DOHH2 (cell line): ENCODE measurements at regions not wholly inside any gene's neighbourhood (a gene's known extent, or its start where the extent isn't known, plus 50 kb on each side); places are given as distances from the start of the nearest gene placed in this dataset.

ENCODE experiments used
- H3F3A ChIP-seq: fragments of 200-600 bp; sonication (generic), shearing (Covaris generic); 2 replicates; pipeline ENCODE4 v1.6.0; 2016; ENCODE audit warnings: antibody characterized with exemption, mild to moderate bottlenecking; ENCODE audit not compliant: control insufficient read depth, insufficient read depth
- H3K27ac ChIP-seq: fragments of 200-600 bp; sonication (generic); 2 replicates; pipeline ENCODE4 v1.5.1; 2014; ENCODE audit warnings: low read depth, mild to moderate bottlenecking, low read length, moderate library complexity
- H3K27me3 ChIP-seq: fragments of 200-600 bp; sonication (generic); 2 replicates; pipeline ENCODE4 v1.6.1; 2014; ENCODE audit warnings: mild to moderate bottlenecking, low read length, mixed read lengths; ENCODE audit not compliant: control insufficient read depth
- H3K36me3 ChIP-seq: fragments of 200-600 bp; sonication (generic); 2 replicates; pipeline ENCODE4 v1.6.1; 2014; ENCODE audit warnings: mild to moderate bottlenecking, low read length, moderate library complexity, mixed read lengths; ENCODE audit not compliant: control insufficient read depth
- H3K4me1 ChIP-seq: fragments of 200-600 bp; sonication (generic); 2 replicates; pipeline ENCODE4 v1.6.1; 2014; ENCODE audit warnings: mild to moderate bottlenecking, low read length, mixed read lengths; ENCODE audit not compliant: control insufficient read depth
- H3K4me2 ChIP-seq: fragments of 200-600 bp; sonication (generic); 2 replicates; pipeline ENCODE4 v1.6.0; 2014; ENCODE audit warnings: mild to moderate bottlenecking, low read length, moderate library complexity
- H3K4me3 ChIP-seq: fragments of 200-600 bp; sonication (generic); 2 replicates; pipeline ENCODE4 v1.5.1; 2014; ENCODE audit warnings: mild to moderate bottlenecking, low read length, mixed read lengths
- H3K79me2 ChIP-seq: fragments of 200-600 bp; sonication (generic); 2 replicates; pipeline ENCODE4 v1.6.1; 2014; ENCODE audit warnings: mild to moderate bottlenecking, low read length, mixed read lengths; ENCODE audit not compliant: control insufficient read depth
- H3K9me2 ChIP-seq: fragments of 200-600 bp; sonication (generic); replicated peaks from 2 replicates; pipeline ENCODE4 v1.6.1; 2014; ENCODE audit warnings: mild to moderate bottlenecking, low read length, mixed read lengths; ENCODE audit not compliant: control insufficient read depth
- H3K9me3 ChIP-seq: fragments of 200-600 bp; sonication (generic); 2 replicates; pipeline ENCODE4 v1.6.1; 2014; ENCODE audit warnings: antibody characterized with exemption, low read length, mixed read lengths; ENCODE audit not compliant: control insufficient read depth, insufficient read depth
- H4K20me1 ChIP-seq: fragments of 200-600 bp; sonication (generic); 2 replicates; pipeline ENCODE4 v1.6.0; 2014; ENCODE audit warnings: low read depth, mild to moderate bottlenecking, antibody characterized with exemption, low read length, moderate library complexity; ENCODE audit not compliant: control insufficient read depth, insufficient read depth
- EZH2phosphoT487 ChIP-seq: fragments of 200-600 bp; sonication (generic); IDR thresholded peaks from 2 replicates; pipeline ENCODE4 v1.6.1; 2017; ENCODE audit warnings: borderline replicate concordance, mild to moderate bottlenecking, antibody characterized with exemption, low read length, moderate library complexity, mixed read lengths
- TF ChIP-seq, protein P1 (sequence below): fragments of 200-600 bp; sonication (generic); IDR thresholded peaks from one replicate; pipeline ENCODE4 v1.5.1; 2014; ENCODE audit warnings: antibody characterized with exemption, mild to moderate bottlenecking, low read depth, low read length; ENCODE audit not compliant: poor library complexity, severe bottlenecking

DNA sequence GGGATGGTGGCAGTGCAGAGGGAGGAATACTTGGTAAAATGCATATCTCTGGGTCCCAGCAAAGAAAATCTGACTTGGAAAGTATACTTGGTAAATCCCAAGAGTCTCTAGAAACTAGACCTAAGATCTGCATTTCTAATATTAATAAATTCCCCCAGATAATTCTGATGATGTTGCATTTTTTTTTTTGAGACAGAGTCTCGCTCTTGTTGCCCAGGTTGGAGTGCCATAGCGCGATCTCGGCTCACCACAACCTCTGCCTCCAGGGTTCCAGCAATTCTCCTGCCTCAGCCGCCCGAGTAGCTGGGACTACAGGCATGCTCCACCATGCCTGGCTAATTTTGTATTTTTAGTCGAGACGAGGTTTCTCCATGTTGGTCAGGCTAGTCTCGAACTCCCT is 97.9 kb upstream of the ANK3 start:
- H3K4me3 ChIP-seq, result no peak overlapping the region
- H3K36me3 ChIP-seq, result no peaks in the 10 kb centered on the region
- no peaks in the 10 kb centered on the region for H3K9me3 ChIP-seq
- no peaks in the 10 kb centered on the region for H4K20me1 ChIP-seq
- no peaks in the 10 kb centered on the region for H3K4me1 ChIP-seq
- H3K9me2 ChIP-seq, result no peaks in the 10 kb centered on the region
- peaks cover 6% of the 10 kb centered on the region; the same call in 1 of the 2 replicates for H3K27me3 ChIP-seq
- TF ChIP-seq, protein P1, sequence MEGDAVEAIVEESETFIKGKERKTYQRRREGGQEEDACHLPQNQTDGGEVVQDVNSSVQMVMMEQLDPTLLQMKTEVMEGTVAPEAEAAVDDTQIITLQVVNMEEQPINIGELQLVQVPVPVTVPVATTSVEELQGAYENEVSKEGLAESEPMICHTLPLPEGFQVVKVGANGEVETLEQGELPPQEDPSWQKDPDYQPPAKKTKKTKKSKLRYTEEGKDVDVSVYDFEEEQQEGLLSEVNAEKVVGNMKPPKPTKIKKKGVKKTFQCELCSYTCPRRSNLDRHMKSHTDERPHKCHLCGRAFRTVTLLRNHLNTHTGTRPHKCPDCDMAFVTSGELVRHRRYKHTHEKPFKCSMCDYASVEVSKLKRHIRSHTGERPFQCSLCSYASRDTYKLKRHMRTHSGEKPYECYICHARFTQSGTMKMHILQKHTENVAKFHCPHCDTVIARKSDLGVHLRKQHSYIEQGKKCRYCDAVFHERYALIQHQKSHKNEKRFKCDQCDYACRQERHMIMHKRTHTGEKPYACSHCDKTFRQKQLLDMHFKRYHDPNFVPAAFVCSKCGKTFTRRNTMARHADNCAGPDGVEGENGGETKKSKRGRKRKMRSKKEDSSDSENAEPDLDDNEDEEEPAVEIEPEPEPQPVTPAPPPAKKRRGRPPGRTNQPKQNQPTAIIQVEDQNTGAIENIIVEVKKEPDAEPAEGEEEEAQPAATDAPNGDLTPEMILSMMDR, result no peak
- no peak for TF ChIP-seq EZH2phosphoT487
- H3K27ac ChIP-seq, result no peak overlapping the region
- no peaks in the 10 kb centered on the region for H3K79me2 ChIP-seq
- no peak overlapping the region for H3K4me2 ChIP-seq
- H3F3A ChIP-seq, result no peaks in the 10 kb centered on the region

DNA sequence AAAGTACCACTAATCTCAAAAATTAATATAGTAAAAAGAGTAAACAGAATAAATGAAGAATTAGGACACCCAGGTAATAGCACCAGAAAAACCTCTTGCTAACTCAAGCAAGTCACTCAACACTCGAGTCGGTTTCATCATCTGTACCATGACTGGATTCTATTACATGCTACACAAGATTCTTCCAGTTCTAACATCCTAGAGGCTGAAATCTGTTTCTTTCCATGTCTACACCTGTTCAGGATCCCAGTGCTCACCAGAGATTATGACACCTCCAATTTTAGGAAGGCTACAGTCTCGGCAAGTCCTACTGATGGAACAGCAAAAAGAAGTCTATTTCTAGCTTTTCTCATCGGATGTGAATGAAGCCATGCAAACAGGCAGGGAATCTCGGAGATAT is 95.3 kb upstream of the ANK3 start:
- no peaks in the 10 kb centered on the region for H3K79me2 ChIP-seq
- no peaks in the 10 kb centered on the region for H3F3A ChIP-seq
- H3K4me3 ChIP-seq, result no peak overlapping the region
- no peak overlapping the region for H3K4me2 ChIP-seq
- peaks cover 6% of the 10 kb centered on the region for H3K27me3 ChIP-seq
- TF ChIP-seq, protein P1, result no peak
- TF ChIP-seq EZH2phosphoT487, result no peak
- no peak overlapping the region for H3K27ac ChIP-seq
- no peaks in the 10 kb centered on the region for H4K20me1 ChIP-seq
- no peaks in the 10 kb centered on the region for H3K9me2 ChIP-seq
- no peaks in the 10 kb centered on the region for H3K9me3 ChIP-seq
- H3K4me1 ChIP-seq, result no peaks in the 10 kb centered on the region
- no peaks in the 10 kb centered on the region for H3K36me3 ChIP-seq

DNA sequence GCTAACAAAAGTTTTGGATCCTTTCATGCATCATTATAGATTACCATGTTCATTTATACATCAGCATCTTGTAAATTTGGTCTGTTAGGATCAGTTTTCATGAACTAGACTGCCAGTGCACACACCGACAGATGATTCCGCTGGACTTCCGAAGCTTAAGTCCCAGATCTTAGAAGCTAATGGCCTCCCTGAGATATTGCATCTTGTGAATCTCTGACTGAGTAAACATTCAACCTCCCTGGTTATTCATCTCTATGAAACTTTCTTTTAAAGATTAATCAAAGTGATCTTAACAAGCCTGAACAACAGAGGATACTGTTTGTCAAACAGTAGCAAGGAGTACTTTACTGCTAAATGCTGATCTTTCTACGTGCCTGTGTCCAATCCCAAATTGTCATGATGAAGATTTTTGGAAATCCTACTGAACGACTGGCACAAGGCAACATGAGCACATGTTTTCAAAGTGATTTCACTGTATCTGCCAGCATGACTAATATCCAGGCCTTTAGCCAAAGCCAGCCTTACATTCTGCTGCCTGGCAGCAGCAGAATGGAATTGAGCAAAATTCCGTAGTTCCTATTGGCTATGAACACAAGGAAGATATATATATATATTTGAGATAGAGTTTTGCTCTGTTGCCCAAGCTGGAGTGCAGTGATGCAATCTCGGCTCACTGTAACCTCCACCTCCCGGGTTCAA is 91.3 kb upstream of the ANK3 start:
- Histone ChIP-seq H3K4me3 (no peak overlapping the region), H3K79me2 (no peaks in the 10 kb centered on the region), H3K36me3 (no peaks in the 10 kb centered on the region), H3K4me1 (no peaks in the 10 kb centered on the region), H3K4me2 (no peak overlapping the region), H3K9me3 (no peaks in the 10 kb centered on the region), H3F3A (no peaks in the 10 kb centered on the region), H4K20me1 (no peaks in the 10 kb centered on the region), H3K9me2 (no peaks in the 10 kb centered on the region), H3K27me3 (peaks cover 9% of the 10 kb centered on the region), H3K27ac (no peak overlapping the region)
- no peak for TF ChIP-seq EZH2phosphoT487
- TF ChIP-seq, protein P1, result no peak
